OCI-LY7 (cell line): ENCODE measurements at regions not wholly inside any gene's neighbourhood (a gene's known extent, or its start where the extent isn't known, plus 50 kb on each side); places are given as distances from the start of the nearest gene placed in this dataset.

Experiments used
- BruUV-seq: library from RNA; stranded (reverse); fragments of 400-500 nt; replicated peaks from 2 replicates; lab custom pipeline; 2021; lab: Mats Ljungman, UMichigan
- CTCF ChIA-PET: fragments of 300-600 bp; sonication (Branson Sonifier 250); formaldehyde crosslinking; loops from one replicate; lab custom pipeline; 2022; ENCODE audit warnings: antibody characterized with exemption; ENCODE audit not compliant: unreplicated experiment; lab: Charles Lee
- POLR2A ChIA-PET: fragments of 300-600 bp; sonication (Branson Sonifier 250); formaldehyde crosslinking; loops from one replicate; lab custom pipeline; 2022; ENCODE audit warnings: antibody characterized with exemption; lab: Charles Lee
- DNase-seq: peaks from one replicate; pipeline ENCODE4 v3.0.0-alpha.2; 2015; ENCODE audit warnings: low spot score
- H2AFZ ChIP-seq: fragments of 200-600 bp; sonication (generic), shearing (Covaris generic); 2 replicates; pipeline ENCODE4 v1.6.1; 2014; ENCODE audit warnings: mild to moderate bottlenecking, antibody characterized with exemption, low read length, moderate library complexity
- H3K27ac ChIP-seq: fragments of 200-600 bp; sonication (generic); 2 replicates; pipeline ENCODE4 v1.5.1; 2014; ENCODE audit warnings: mixed run types, low read depth, mild to moderate bottlenecking, moderate library complexity, low read length, inconsistent platforms; ENCODE audit not compliant: poor library complexity, severe bottlenecking
- H3K36me3 ChIP-seq: fragments of 200-600 bp; sonication (generic); 2 replicates; pipeline ENCODE4 v1.6.1; 2014; ENCODE audit warnings: mild to moderate bottlenecking, antibody characterized with exemption, low read length, moderate library complexity, mixed read lengths; ENCODE audit not compliant: insufficient read depth
- H3K4me1 ChIP-seq: fragments of 200-600 bp; sonication (generic); 2 replicates; pipeline ENCODE4 v1.5.1; 2014; ENCODE audit warnings: mild to moderate bottlenecking, low read length; ENCODE audit not compliant: insufficient read depth, poor library complexity, severe bottlenecking
- H3K4me2 ChIP-seq: fragments of 200-600 bp; sonication (generic); 2 replicates; pipeline ENCODE4 v1.6.1; 2014; ENCODE audit warnings: mild to moderate bottlenecking, low read length
- H3K4me3 ChIP-seq: fragments of 200-600 bp; sonication (generic); 2 replicates; pipeline ENCODE4 v1.5.1; 2014; ENCODE audit warnings: mild to moderate bottlenecking, low read depth, low read length; ENCODE audit not compliant: poor library complexity, severe bottlenecking
- H3K79me2 ChIP-seq: fragments of 200-600 bp; sonication (generic); 2 replicates; pipeline ENCODE4 v1.6.1; 2016; ENCODE audit warnings: low read depth, mild to moderate bottlenecking, low read length, moderate library complexity, mixed read lengths; ENCODE audit not compliant: insufficient read depth
- H3K9me2 ChIP-seq: fragments of 200-600 bp; sonication (generic); 2 replicates; pipeline ENCODE4 v1.6.1; 2016; ENCODE audit warnings: mild to moderate bottlenecking, low read length, mixed read lengths; ENCODE audit not compliant: insufficient read depth
- H3K9me3 ChIP-seq: fragments of 200-600 bp; sonication (generic); 2 replicates; pipeline ENCODE4 v1.6.1; 2014; ENCODE audit warnings: mild to moderate bottlenecking, mixed run types, low read length, mixed read lengths
- H4K20me1 ChIP-seq: fragments of 200-600 bp; sonication (generic); 2 replicates; pipeline ENCODE4 v1.6.1; 2014; ENCODE audit warnings: mild to moderate bottlenecking, antibody characterized with exemption, low read length, moderate library complexity, mixed read lengths; ENCODE audit not compliant: insufficient read depth
- EZH2phosphoT487 ChIP-seq: fragments of 200-600 bp; sonication (generic); IDR thresholded peaks from 2 replicates; pipeline ENCODE4 v1.6.1; 2018; ENCODE audit warnings: low read depth, borderline replicate concordance, mild to moderate bottlenecking, mixed run types, antibody characterized with exemption, low read length, moderate library complexity, mixed read lengths
- intact Hi-C: fragments of 100-400 bp; cut with micrococcal nuclease; formaldehyde crosslinking; loops from one replicate; pipeline ENCODE4 v1.10.0; 2022; ENCODE audit not compliant: unreplicated experiment
- TF ChIP-seq, protein P1 (sequence below): fragments of 200-600 bp; sonication (generic); conservative IDR thresholded peaks from 2 replicates; pipeline ENCODE4 v1.5.1; 2014; ENCODE audit warnings: mild to moderate bottlenecking, antibody characterized with exemption, low read length, moderate library complexity, mixed read lengths

DNA sequence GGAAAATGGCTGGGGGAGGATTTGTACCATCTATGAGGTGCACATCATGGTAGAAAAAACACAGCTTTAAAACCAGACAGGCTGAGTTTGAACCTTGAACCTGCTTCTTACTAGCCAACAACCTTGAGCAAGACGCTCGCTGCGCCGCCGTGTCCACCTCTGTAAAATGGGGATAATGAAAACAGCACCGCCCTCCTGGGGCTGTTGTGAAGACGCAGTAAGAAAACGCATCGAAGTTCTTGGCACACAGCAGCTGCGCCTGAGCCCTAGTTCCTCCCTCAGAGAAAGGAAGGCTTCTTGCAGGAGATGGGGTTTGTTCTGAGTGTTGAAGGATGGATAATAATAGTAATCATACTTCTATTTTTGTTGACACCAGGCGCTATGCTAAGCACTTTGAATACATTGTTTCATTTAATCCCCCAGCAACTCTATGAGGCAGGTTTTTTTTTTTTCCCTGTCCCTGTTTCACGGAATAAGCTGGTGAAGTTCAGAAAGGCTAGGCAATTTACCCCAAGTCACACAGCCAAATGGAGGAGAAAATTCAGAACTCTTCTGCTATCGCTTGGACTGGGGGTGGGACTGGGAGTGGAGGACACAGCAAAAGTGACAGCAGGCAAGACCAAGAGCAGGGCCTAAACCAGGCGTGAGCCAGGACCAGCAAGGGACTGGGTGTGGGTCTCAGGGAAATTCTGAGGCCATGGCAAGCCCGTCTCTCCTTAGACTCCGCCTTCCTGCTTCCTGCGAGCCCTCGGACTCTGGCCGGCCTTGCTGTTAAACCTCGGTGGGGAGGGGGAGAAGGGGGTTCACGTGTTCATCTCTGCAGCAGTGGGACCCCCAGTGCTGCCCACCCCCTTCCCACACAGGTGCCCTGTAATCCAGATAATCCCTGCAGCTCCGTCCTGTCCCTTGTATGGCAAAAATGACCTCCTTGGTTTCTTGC, 97.5 kb downstream of the LRRC74A start:
- peaks cover 6% of the 10 kb centered on the region for H3K4me1 ChIP-seq
- no TSS peak for BruUV-seq
- H3K79me2 ChIP-seq = no peaks in the 10 kb centered on the region
- H3K36me3 ChIP-seq = no peaks in the 10 kb centered on the region
- ChIA-PET CTCF (no interaction called here), POLR2A (interaction anchor here (0.5 to 0.6 kb wide), 2 partner anchors 10 to 54 kb away, joined by 3 read pairs; no protein-coding TSS in a partner anchor)
- H4K20me1 ChIP-seq = no peaks in the 10 kb centered on the region
- H2AFZ ChIP-seq = no peak overlapping the region
- no peak overlapping the region for H3K27ac ChIP-seq
- intact Hi-C loops = no loop called here
- no peaks in the 10 kb centered on the region for H3K9me3 ChIP-seq
- H3K4me3 ChIP-seq = no peak overlapping the region
- H3K9me2 ChIP-seq = no peaks in the 10 kb centered on the region
- no peak for DNase-seq
- TF ChIP-seq EZH2phosphoT487 = no peak
- TF ChIP-seq, protein P1, sequence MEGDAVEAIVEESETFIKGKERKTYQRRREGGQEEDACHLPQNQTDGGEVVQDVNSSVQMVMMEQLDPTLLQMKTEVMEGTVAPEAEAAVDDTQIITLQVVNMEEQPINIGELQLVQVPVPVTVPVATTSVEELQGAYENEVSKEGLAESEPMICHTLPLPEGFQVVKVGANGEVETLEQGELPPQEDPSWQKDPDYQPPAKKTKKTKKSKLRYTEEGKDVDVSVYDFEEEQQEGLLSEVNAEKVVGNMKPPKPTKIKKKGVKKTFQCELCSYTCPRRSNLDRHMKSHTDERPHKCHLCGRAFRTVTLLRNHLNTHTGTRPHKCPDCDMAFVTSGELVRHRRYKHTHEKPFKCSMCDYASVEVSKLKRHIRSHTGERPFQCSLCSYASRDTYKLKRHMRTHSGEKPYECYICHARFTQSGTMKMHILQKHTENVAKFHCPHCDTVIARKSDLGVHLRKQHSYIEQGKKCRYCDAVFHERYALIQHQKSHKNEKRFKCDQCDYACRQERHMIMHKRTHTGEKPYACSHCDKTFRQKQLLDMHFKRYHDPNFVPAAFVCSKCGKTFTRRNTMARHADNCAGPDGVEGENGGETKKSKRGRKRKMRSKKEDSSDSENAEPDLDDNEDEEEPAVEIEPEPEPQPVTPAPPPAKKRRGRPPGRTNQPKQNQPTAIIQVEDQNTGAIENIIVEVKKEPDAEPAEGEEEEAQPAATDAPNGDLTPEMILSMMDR = no peak
- H3K4me2 ChIP-seq = no peak overlapping the region

DNA sequence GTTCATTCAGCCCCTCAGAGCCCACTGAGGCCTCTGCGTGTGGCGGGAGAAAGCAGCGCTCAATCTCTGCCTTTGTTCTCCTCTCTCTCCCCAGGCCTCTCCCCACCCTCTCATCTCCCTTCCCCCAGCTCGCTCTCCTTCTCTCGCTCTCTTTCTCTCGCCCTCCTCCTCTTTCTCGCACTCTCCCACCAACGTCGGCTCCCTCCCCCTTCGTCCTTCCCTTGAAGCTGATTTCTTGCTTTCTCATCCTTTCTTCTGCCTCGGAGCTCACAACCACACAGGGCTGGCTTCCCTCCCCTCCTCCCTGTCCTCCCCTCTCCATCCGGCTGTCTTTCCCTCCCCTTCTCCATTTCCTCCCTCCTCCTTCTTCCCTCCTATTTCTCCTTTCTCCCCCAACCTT, 96.4 kb downstream of the LRRC74A start:
- no peak for DNase-seq
- Histone ChIP-seq H3K9me2 (no peaks in the 10 kb centered on the region), H3K27ac (no peak overlapping the region), H3K36me3 (no peaks in the 10 kb centered on the region), H4K20me1 (no peaks in the 10 kb centered on the region), H3K4me1 (peaks cover 6% of the 10 kb centered on the region), H3K79me2 (no peaks in the 10 kb centered on the region), H3K4me2 (no peak overlapping the region), H3K4me3 (no peak overlapping the region), H2AFZ (no peak overlapping the region), H3K9me3 (no peaks in the 10 kb centered on the region)
- no TSS peak for BruUV-seq
- no peak for TF ChIP-seq EZH2phosphoT487
- TF ChIP-seq, protein P1 = no peak
- intact Hi-C loops = no loop called here
- ChIA-PET CTCF (no interaction called here), POLR2A (no interaction called here)

DNA sequence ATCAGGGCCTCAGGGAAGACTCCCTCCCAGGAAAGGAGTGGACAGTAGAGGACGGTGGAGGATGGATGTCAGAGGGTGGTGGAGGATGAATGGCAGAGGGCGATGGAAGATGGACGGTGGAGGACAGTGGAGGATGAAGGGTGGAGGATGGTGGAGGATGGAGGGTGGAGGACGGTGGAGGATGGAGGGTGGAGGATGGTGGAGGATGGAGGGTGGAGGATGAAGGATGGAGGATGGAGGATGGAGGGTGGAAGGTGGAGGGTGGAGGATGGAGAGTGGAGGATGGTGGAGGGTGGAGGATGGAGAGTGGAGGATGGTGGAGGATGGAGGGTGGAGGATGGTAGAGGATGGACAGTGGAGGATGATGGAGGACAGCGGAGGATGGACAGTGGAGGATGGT, 95.9 kb downstream of the LRRC74A start:
- POLR2A ChIA-PET = no interaction called here
- TF ChIP-seq EZH2phosphoT487 = no peak
- TF ChIP-seq, protein P1 = no peak
- no TSS peak for BruUV-seq

More for the DNA sequence above, 95.9 kb downstream of the LRRC74A start:
- no peaks in the 10 kb centered on the region for H3K79me2 ChIP-seq
- H3K36me3 ChIP-seq = no peaks in the 10 kb centered on the region
- CTCF ChIA-PET = no interaction called here
- no peak overlapping the region for H3K27ac ChIP-seq
- no peaks in the 10 kb centered on the region for H3K9me3 ChIP-seq
- no peak overlapping the region for H3K4me3 ChIP-seq
- H4K20me1 ChIP-seq = no peaks in the 10 kb centered on the region
- no peak for DNase-seq
- H3K9me2 ChIP-seq = no peaks in the 10 kb centered on the region
- H3K4me2 ChIP-seq = no peak overlapping the region
- peaks cover 6% of the 10 kb centered on the region for H3K4me1 ChIP-seq
- H2AFZ ChIP-seq = no peak overlapping the region
- intact Hi-C loops = no loop called here
